A549 (cell line): ENCODE measurements at regions not wholly inside any gene's neighbourhood (a gene's known extent, or its start where the extent isn't known, plus 50 kb on each side); places are given as distances from the start of the nearest gene placed in this dataset.

ENCODE experiments used
- ATAC-seq, 2 experiments: fragments of 200-7000 bp in 1 of 2; fragments of >200 bp in 1 of 2; cut with Nextera tagmentation in 1 of 2; cut with Tn5 transposase in 1 of 2; 3 replicates each; pipeline versions ENCODE4 v1.8.0 to v1.9.1; 2018 to 2020; ENCODE audit warnings: mild to moderate bottlenecking in 1 of 2, moderate library complexity in 1 of 2
- CTCF ChIA-PET: fragments of 300-600 bp; sonication (Branson Sonifier 250); formaldehyde crosslinking; extraction: SDS; loops from one replicate; lab custom pipeline; 2021; ENCODE audit warnings: antibody characterized with exemption, inconsistent platforms; lab: Yijun Ruan, JAX
- POLR2A ChIA-PET: fragments of 350-600 bp; formaldehyde crosslinking; extraction: SDS; loops from one replicate; lab custom pipeline; 2021; ENCODE audit warnings: antibody characterized with exemption, inconsistent platforms; lab: Yijun Ruan, JAX
- DNase-seq, 2 experiments: peaks; one replicate each; pipeline versions ENCODE4 v3.0.0 to v3.0.0-alpha.2; 2011 to 2016; ENCODE audit warnings: low read depth in 1 of 2, low spot score in 1 of 2
- FAIRE-seq: peaks from 2 replicates; lab custom pipeline; 2011; peaks lifted over from hg19 to GRCh38; lab: Jason Lieb, UNC
- H3K27ac ChIP-seq, 2 experiments: fragments of >200 bp; sonication (Bioruptor Twin); formaldehyde crosslinking; 3 replicates each; pipeline ENCODE4 v1.5.1; 2016 to 2017
- H3K4me1 ChIP-seq: fragments of >200 bp; sonication (Bioruptor Twin); formaldehyde crosslinking; 3 replicates; pipeline ENCODE4 v1.6.1; 2016
- H3K4me2 ChIP-seq: fragments of >200 bp; sonication (Bioruptor Twin); formaldehyde crosslinking; 3 replicates; pipeline ENCODE4 v1.6.1; 2016
- H3K4me3 ChIP-seq: fragments of >200 bp; sonication (Bioruptor Twin); formaldehyde crosslinking; 3 replicates; pipeline ENCODE4 v1.5.1; 2016
- H3K9me3 ChIP-seq: fragments of >200 bp; sonication (Bioruptor Twin); formaldehyde crosslinking; 3 replicates; pipeline ENCODE4 v1.6.1; 2016
- ATOH8 ChIP-seq: fragments of 250-450 bp; sonication (Bioruptor Pico); IDR thresholded peaks from 2 replicates; pipeline ENCODE4 v1.5.0; 2020; ENCODE audit warnings: low read depth, mild to moderate bottlenecking, moderate library complexity
- BHLHE40 ChIP-seq: IDR thresholded peaks from 2 replicates; pipeline ENCODE4 v1.6.1; 2012; ENCODE audit warnings: low read depth, low read length, inconsistent platforms
- CBX8 ChIP-seq: fragments of 200-600 bp; sonication (generic); IDR thresholded peaks from 2 replicates; pipeline ENCODE4 v1.6.1; 2016
- CEBPB ChIP-seq, 2 experiments: fragments of >200 bp in 1 of 2; sonication (Bioruptor Twin) in 1 of 2; formaldehyde crosslinking in 1 of 2; IDR thresholded peaks; 2 replicates each; pipeline ENCODE4 v1.6.1; 2012 to 2016
- ELK1 ChIP-seq: fragments of 150-350 bp; IDR thresholded peaks from 2 replicates; pipeline ENCODE4 v1.6.1; 2014; ENCODE audit warnings: low read depth, mild to moderate bottlenecking, low read length
- ESRRA ChIP-seq: fragments of 150-350 bp; IDR thresholded peaks from 2 replicates; pipeline ENCODE4 v1.6.1; 2014; ENCODE audit warnings: mild to moderate bottlenecking, low read length, borderline replicate concordance
- HOXB5 ChIP-seq: fragments of 250-450 bp; sonication (Bioruptor Pico); IDR thresholded peaks from 2 replicates; pipeline ENCODE4 v1.5.0; 2020; ENCODE audit warnings: mild to moderate bottlenecking, moderate library complexity
- JUN ChIP-seq, 2 experiments: fragments of >200 bp; sonication (Bioruptor Twin); formaldehyde crosslinking; IDR thresholded peaks; 2 replicates in 1 of 2; 3 replicates in 1 of 2; pipeline ENCODE4 v1.6.1; 2016 to 2017
- JUNB ChIP-seq: fragments of >200 bp; sonication (Bioruptor Twin); formaldehyde crosslinking; IDR thresholded peaks from 2 replicates; pipeline ENCODE4 v1.6.1; 2016
- MAFK ChIP-seq: fragments of 450-650 bp; IDR thresholded peaks from 2 replicates; pipeline ENCODE4 v1.6.1; 2014; ENCODE audit not compliant: partially characterized antibody
- NFE2L2 ChIP-seq: fragments of 150-350 bp; conservative IDR thresholded peaks from 2 replicates; pipeline ENCODE4 v1.6.1; 2014; ENCODE audit warnings: low read length
- NPAS2 ChIP-seq: fragments of 250-450 bp; sonication (Bioruptor Pico); IDR thresholded peaks from 2 replicates; pipeline ENCODE4 v1.8.0; 2022; ENCODE audit warnings: mild to moderate bottlenecking, moderate library complexity, borderline replicate concordance
- PBX3 ChIP-seq: IDR thresholded peaks from 2 replicates; pipeline ENCODE4 v1.6.1; 2012
- RAD21 ChIP-seq, 2 experiments: fragments of >200 bp in 1 of 2; sonication (Bioruptor Twin) in 1 of 2; formaldehyde crosslinking in 1 of 2; IDR thresholded peaks in 1 of 2; conservative IDR thresholded peaks in 1 of 2; 2 replicates in 1 of 2; 3 replicates in 1 of 2; pipeline ENCODE4 v1.6.1; 2012 to 2018; ENCODE audit warnings: inconsistent platforms in 1 of 2
- REST ChIP-seq: fragments of 200-600 bp; sonication (generic); IDR thresholded peaks from 2 replicates; pipeline ENCODE4 v1.6.1; 2016; ENCODE audit warnings: antibody characterized with exemption, mild to moderate bottlenecking, moderate library complexity
- SREBF2 ChIP-seq: fragments of 450-650 bp; IDR thresholded peaks from 2 replicates; pipeline ENCODE4 v1.6.1; 2014; ENCODE audit warnings: mild to moderate bottlenecking, moderate library complexity
- WGBS: methylation state at CpG from one replicate; pipeline ENCODE4 v1.1.6; 2017; ENCODE audit errors: missing lambda C conversion rate; 5-methylcytosine and 5-hydroxymethylcytosine counted together
- TF ChIP-seq, protein P1 (sequence below): IDR thresholded peaks from 2 replicates; pipeline ENCODE4 v1.6.1; 2012
- TF ChIP-seq, protein P2 (sequence below): fragments of 450-650 bp; IDR thresholded peaks from 2 replicates; pipeline ENCODE4 v1.6.1; 2014; ENCODE audit warnings: antibody characterized with exemption

- ATAC-seq: no peak
- Histone ChIP-seq H3K9me3 (0 out of 3 replicates have a peak, but pooled peaks cover 2% of the 10 kb centered on the region), H3K4me3 (no peak overlapping the region), H3K4me1 (0 out of 3 replicates have a peak, but pooled peaks cover 4% of the 10 kb centered on the region), H3K4me2 (no peak overlapping the region), H3K27ac (no peak overlapping the region)
- CTCF ChIA-PET: interaction anchor here (1.0 to 1.8 kb wide), 3 partner anchors 18 to 915 kb away, joined by 3 read pairs; no protein-coding TSS in a partner anchor
- POLR2A ChIA-PET: no interaction called here
- no peak for FAIRE-seq
- no peak for TF ChIP-seq PBX3
- DNase-seq: peak in 1 of 2 experiments; percentile 8
- 91% methylated on average over 1 of the region's 1 CpG for WGBS
These were observed 53.3 kb downstream of the C7orf25 start for GRCh38 chr7:42858570-42858969.

GRCh38 chr7:42856605-42856987, 55.3 kb downstream of the C7orf25 start:
- peak; percentile 58 to 65 for ATAC-seq
- ChIA-PET POLR2A (interaction anchor here (1.0 kb wide), 1 partner anchor 75 kb away, joined by 3 read pairs; the partner anchor contains the start of genes MRPL32 and PSMA2), CTCF (interaction anchor here (0.7 to 1.0 kb wide), 2 partner anchors 20 to 913 kb away, joined by 3 to 4 read pairs; no protein-coding TSS in a partner anchor)
- DNase-seq: no peak
- H3K9me3 ChIP-seq: no peaks in the 10 kb centered on the region
- TF ChIP-seq CBX8 (no peak), MAFK (no peak), NPAS2 (CRISPR knock-in tag) (no peak), REST (no peak), PBX3 (no peak), RAD21 (conservative IDR thresholded peaks at IDR 0.05 in 1 of 2, IDR thresholded peaks at IDR 0.05 in 1 of 2) (no peak), BHLHE40 (no peak), SREBF2 (no peak), JUN (IDR thresholded peaks at IDR 0.05) (no peak), CEBPB (IDR thresholded peaks at IDR 0.05) (no peak), ATOH8 (no peak)
- H3K27ac ChIP-seq: peak overlapping the region; percentile 59 to 62; a peak in 4 of 6 replicates
- 38% methylated on average over 12 of the region's 19 CpGs for whole genome bisulfite sequencing
- peak overlapping the region; percentile 66 for H3K4me3 ChIP-seq
- 0 out of 3 replicates have a peak, but pooled peaks cover 4% of the 10 kb centered on the region for H3K4me1 ChIP-seq
- no peak for FAIRE-seq
- H3K4me2 ChIP-seq: peak overlapping the region; percentile 80

DNA sequence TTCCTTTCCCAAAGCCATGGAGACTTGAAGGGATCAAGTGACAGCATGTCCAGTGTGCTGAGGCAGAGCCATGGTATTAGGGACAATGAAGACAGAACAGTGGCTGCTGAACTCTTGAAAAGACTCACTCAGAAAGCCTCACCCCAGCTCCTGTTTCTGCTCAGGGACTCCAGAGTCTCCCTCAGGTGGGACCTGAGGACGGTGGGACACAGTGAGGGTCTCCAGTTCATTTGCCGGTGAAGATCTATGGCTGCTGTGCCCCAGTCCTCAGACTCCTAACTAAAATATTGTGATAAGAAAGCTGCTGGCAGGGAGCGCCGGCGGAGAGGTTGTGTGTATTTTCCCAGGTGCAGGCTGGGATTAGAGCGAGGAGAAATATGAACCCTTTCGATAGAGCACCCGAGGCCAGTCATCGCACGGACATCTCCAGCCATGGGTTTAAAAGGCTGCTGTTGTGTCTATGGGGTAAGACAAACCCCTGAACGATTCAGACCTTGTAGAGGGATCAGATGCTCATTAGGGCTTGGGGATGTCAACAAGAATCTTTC, 57.2 kb downstream of the C7orf25 start:
- 76% methylated on average over 11 of the region's 11 CpGs for WGBS
- 0 out of 3 replicates have a peak, but pooled peaks cover 4% of the 10 kb centered on the region for H3K4me1 ChIP-seq
- no peak overlapping the region for H3K4me2 ChIP-seq
- H3K9me3 ChIP-seq: no peaks in the 10 kb centered on the region
- ChIA-PET CTCF (interaction anchor here (0.6 to 1.0 kb wide), 3 partner anchors 12 to 912 kb away, joined by 3 to 4 read pairs (median 3); no protein-coding TSS in a partner anchor), POLR2A (no interaction called here)
- DNase-seq (no peak), ATAC-seq (no peak), FAIRE-seq (no peak)
- no peak overlapping the region for H3K27ac ChIP-seq
- H3K4me3 ChIP-seq: no peak overlapping the region
- no peak for TF ChIP-seq JUNB
- no peak for TF ChIP-seq REST
- TF ChIP-seq, protein P1, sequence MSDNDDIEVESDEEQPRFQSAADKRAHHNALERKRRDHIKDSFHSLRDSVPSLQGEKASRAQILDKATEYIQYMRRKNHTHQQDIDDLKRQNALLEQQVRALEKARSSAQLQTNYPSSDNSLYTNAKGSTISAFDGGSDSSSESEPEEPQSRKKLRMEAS: no peak
- no peak for TF ChIP-seq BHLHE40
- TF ChIP-seq, protein P2, sequence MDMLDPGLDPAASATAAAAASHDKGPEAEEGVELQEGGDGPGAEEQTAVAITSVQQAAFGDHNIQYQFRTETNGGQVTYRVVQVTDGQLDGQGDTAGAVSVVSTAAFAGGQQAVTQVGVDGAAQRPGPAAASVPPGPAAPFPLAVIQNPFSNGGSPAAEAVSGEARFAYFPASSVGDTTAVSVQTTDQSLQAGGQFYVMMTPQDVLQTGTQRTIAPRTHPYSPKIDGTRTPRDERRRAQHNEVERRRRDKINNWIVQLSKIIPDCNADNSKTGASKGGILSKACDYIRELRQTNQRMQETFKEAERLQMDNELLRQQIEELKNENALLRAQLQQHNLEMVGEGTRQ: no peak
- no peak for TF ChIP-seq ESRRA
- no peak for TF ChIP-seq HOXB5 (CRISPR knock-in tag)
- no peak for TF ChIP-seq RAD21 (conservative IDR thresholded peaks at IDR 0.05 in 1 of 2, IDR thresholded peaks at IDR 0.05 in 1 of 2)
- no peak for TF ChIP-seq NFE2L2
- no peak for TF ChIP-seq ELK1
